ENCODE measurements at regions not wholly inside any gene's neighbourhood (a gene's known extent, or its start where the extent isn't known, plus 50 kb on each side); places are given as distances from the start of the nearest gene placed in this dataset.

DNA sequence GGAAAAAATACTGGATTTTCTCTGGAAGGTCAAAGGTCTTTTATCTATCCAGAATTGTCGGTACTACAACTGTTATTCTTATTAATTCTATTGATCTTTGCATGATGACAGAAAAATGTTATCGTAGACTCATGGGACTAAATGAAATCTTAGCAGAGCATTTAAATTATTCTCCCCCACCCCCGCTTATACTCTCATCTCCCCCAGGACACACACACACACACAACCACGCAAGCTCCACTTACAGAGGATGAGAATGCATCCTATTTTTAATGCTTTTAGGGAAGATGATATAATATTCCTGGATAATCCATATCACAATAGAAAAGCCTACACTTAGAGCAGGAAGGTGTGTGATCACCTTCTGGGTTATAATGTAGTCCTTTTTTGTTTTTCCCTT, 91.9 kb upstream of the STARD13 start:
- Histone ChIP-seq H3K4me3 (ENCODE audit: insufficient read depth, low read length) (no peak overlapping the region), H3K27me3 (ENCODE audit: insufficient read depth, low read length) (no peaks in the 10 kb centered on the region), H3K36me3 (ENCODE audit: insufficient read depth, low read length) (no peaks in the 10 kb centered on the region), H3K27ac (ENCODE audit: low read depth, low read length) (no peak overlapping the region), H3K79me2 (ENCODE audit: insufficient read depth, low read length) (no peaks in the 10 kb centered on the region), H3K4me2 (ENCODE audit: insufficient read depth, low read length) (no peak overlapping the region), H2AFZ (ENCODE audit: low read length) (no peak overlapping the region), H3K9me3 (ENCODE audit: low read depth, low read length) (no peaks in the 10 kb centered on the region), H4K20me1 (ENCODE audit: insufficient read depth, low read length) (no peaks in the 10 kb centered on the region), H3K4me1 (ENCODE audit: insufficient read depth, low read length) (no peaks in the 10 kb centered on the region)
- TF ChIP-seq, protein P1, sequence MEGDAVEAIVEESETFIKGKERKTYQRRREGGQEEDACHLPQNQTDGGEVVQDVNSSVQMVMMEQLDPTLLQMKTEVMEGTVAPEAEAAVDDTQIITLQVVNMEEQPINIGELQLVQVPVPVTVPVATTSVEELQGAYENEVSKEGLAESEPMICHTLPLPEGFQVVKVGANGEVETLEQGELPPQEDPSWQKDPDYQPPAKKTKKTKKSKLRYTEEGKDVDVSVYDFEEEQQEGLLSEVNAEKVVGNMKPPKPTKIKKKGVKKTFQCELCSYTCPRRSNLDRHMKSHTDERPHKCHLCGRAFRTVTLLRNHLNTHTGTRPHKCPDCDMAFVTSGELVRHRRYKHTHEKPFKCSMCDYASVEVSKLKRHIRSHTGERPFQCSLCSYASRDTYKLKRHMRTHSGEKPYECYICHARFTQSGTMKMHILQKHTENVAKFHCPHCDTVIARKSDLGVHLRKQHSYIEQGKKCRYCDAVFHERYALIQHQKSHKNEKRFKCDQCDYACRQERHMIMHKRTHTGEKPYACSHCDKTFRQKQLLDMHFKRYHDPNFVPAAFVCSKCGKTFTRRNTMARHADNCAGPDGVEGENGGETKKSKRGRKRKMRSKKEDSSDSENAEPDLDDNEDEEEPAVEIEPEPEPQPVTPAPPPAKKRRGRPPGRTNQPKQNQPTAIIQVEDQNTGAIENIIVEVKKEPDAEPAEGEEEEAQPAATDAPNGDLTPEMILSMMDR (IDR thresholded peaks at IDR 0.05; ENCODE audit: extremely low read depth, low read depth, low read length): no peak
- DNase-seq (ENCODE audit: insufficient read length, low spot score, missing footprints): no peak

DNA sequence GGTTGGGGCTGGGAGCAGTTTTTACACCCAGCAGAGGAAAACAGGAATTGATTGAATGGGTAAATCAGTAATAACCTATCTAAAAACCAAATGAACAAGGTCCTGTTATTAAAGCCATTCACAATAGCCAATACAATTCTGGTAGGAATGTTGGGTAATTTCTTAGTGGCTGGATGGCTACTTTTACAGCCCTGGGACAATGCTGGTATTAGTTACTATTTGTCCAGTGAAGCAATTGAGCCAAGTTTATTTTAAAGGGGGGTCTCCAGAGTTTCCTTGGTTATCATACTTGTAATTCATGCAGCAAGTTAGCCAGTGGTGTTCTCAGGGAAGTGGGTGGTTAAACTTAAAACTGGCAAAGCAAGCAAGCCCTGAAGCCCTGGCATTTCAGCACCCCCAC, 92.3 kb upstream of the STARD13 start:
- Histone ChIP-seq H3K4me3 (ENCODE audit: insufficient read depth, low read length) (no peak overlapping the region), H3K27me3 (ENCODE audit: insufficient read depth, low read length) (no peaks in the 10 kb centered on the region), H3K27ac (ENCODE audit: low read depth, low read length) (no peak overlapping the region), H3K79me2 (ENCODE audit: insufficient read depth, low read length) (no peaks in the 10 kb centered on the region), H3K4me2 (ENCODE audit: insufficient read depth, low read length) (no peak overlapping the region), H3K36me3 (ENCODE audit: insufficient read depth, low read length) (no peaks in the 10 kb centered on the region), H3K4me1 (ENCODE audit: insufficient read depth, low read length) (no peaks in the 10 kb centered on the region), H3K9me3 (ENCODE audit: low read depth, low read length) (no peaks in the 10 kb centered on the region), H4K20me1 (ENCODE audit: insufficient read depth, low read length) (no peaks in the 10 kb centered on the region), H2AFZ (ENCODE audit: low read length) (no peak overlapping the region)
- DNase-seq (ENCODE audit: insufficient read length, low spot score, missing footprints): no peak
- TF ChIP-seq, protein P1 (IDR thresholded peaks at IDR 0.05; ENCODE audit: extremely low read depth, low read depth, low read length): no peak

DNA sequence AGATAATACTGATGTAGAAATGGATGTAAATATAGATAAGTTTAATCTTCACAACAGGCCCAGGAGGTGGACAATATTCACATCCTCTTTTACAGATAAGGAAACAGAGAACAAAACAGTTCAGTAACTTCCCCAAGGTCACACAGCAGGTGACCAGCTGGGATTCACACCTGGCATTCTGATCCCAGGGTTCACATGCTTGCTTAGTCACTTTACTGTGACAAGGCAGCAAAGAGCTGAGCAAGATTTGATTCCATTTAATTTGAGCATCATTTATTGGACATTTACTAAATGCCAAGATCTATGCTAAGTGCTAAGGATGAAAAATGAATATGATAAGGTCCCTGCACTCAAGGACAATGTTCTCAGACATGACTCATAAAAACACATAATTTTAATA, 94.1 kb upstream of the STARD13 start:
- Histone ChIP-seq H3K9me3 (ENCODE audit: low read depth, low read length) (no peaks in the 10 kb centered on the region), H3K27ac (ENCODE audit: low read depth, low read length) (no peak overlapping the region), H3K4me1 (ENCODE audit: insufficient read depth, low read length) (no peaks in the 10 kb centered on the region), H3K79me2 (ENCODE audit: insufficient read depth, low read length) (no peaks in the 10 kb centered on the region), H4K20me1 (ENCODE audit: insufficient read depth, low read length) (no peaks in the 10 kb centered on the region), H3K36me3 (ENCODE audit: insufficient read depth, low read length) (no peaks in the 10 kb centered on the region), H2AFZ (ENCODE audit: low read length) (no peak overlapping the region), H3K4me3 (ENCODE audit: insufficient read depth, low read length) (no peak overlapping the region), H3K27me3 (ENCODE audit: insufficient read depth, low read length) (no peaks in the 10 kb centered on the region), H3K4me2 (ENCODE audit: insufficient read depth, low read length) (no peak overlapping the region)
- DNase-seq (ENCODE audit: insufficient read length, low spot score, missing footprints): no peak
- TF ChIP-seq, protein P1 (IDR thresholded peaks at IDR 0.05; ENCODE audit: extremely low read depth, low read depth, low read length): no peak

DNA sequence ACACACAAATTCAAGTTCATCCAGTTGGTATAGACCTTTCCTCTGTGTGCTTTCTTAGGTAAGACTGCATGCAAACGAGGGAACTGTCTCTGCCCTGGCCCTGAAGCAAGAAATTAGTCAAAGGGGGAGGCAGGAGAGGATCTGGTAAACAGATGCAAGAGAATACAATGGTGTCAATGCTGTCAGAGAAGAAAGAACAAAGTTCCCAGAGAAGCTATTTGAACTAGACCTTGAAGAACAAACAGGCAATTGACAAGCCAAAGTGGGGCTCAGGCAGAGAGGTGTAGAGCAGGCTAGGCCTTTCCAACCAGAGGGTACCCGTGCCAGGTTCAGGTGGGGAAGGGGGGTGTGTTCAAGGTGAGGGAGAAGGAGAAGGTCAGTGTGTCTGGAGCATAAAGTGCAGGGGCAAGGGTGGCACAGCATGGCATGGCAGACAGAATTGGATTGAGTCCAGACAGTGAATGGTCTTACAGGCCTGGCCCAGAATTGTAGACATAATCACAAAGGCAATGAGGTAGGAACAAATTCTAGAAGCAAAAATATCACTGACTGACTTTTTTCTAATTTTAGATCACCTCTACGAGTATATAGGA, 95.0 kb upstream of the STARD13 start:
- TF ChIP-seq, protein P1 (IDR thresholded peaks at IDR 0.05; ENCODE audit: extremely low read depth, low read depth, low read length): no peak
- no peak for DNase-seq (ENCODE audit: insufficient read length, low spot score, missing footprints)
- H3K36me3 ChIP-seq (ENCODE audit: insufficient read depth, low read length): no peaks in the 10 kb centered on the region
- H4K20me1 ChIP-seq (ENCODE audit: insufficient read depth, low read length): no peaks in the 10 kb centered on the region
- no peak overlapping the region for H3K4me2 ChIP-seq (ENCODE audit: insufficient read depth, low read length)
- H2AFZ ChIP-seq (ENCODE audit: low read length): no peak overlapping the region
- H3K27ac ChIP-seq (ENCODE audit: low read depth, low read length): no peak overlapping the region
- H3K27me3 ChIP-seq (ENCODE audit: insufficient read depth, low read length): no peaks in the 10 kb centered on the region
- H3K4me3 ChIP-seq (ENCODE audit: insufficient read depth, low read length): no peak overlapping the region
- H3K79me2 ChIP-seq (ENCODE audit: insufficient read depth, low read length): no peaks in the 10 kb centered on the region
- H3K4me1 ChIP-seq (ENCODE audit: insufficient read depth, low read length): no peaks in the 10 kb centered on the region
- no peaks in the 10 kb centered on the region for H3K9me3 ChIP-seq (ENCODE audit: low read depth, low read length)

All from osteoblast (primary cell).